Upper lobe of left lung (tissue), 6 donors: ENCODE measurements at regions not wholly inside any gene's neighbourhood (a gene's known extent, or its start where the extent isn't known, plus 50 kb on each side); places are given as distances from the start of the nearest gene placed in this dataset.
"Not testable (repeated sequence)": the region's sequence is repeated elsewhere in the genome, so short reads cannot be mapped to it uniquely, and the experiment has no call there.

ENCODE experiments used
- ATAC-seq, 2 donors: fragments of 200-7000 bp; cut with Tn5 transposase; one replicate each; pipeline ENCODE4 v1.9.1; 2022; ENCODE audit warnings: mild to moderate bottlenecking in 2 of 2, moderate library complexity in 2 of 2; ENCODE audit not compliant: low FRiP score in 2 of 2
- DNase-seq, 2 donors: peaks; one replicate each; pipeline ENCODE4 v3.0.0-alpha.2; 2019 to 2020
- H3K27ac ChIP-seq, 4 donors: fragments of 200-600 bp; sonication (generic); one replicate each; pipeline ENCODE4 v1.5.1; 2016 to 2019
- H3K27me3 ChIP-seq, 4 donors: fragments of 200-600 bp; sonication (generic); one replicate each; pipeline ENCODE4 v1.5.1; 2017 to 2019
- H3K36me3 ChIP-seq, 4 donors: fragments of 200-600 bp; sonication (generic); one replicate each; pipeline ENCODE4 v1.5.1; 2016 to 2019
- H3K4me1 ChIP-seq, 4 donors: fragments of 200-600 bp; sonication (generic); one replicate each; pipeline ENCODE4 v1.5.1; 2018 to 2019
- H3K4me3 ChIP-seq, 4 donors: fragments of 200-600 bp; sonication (generic); one replicate each; pipeline ENCODE4 v1.5.1; 2017 to 2019; ENCODE audit warnings: mild to moderate bottlenecking in 2 of 4, moderate library complexity in 1 of 4
- H3K9me3 ChIP-seq, 4 donors: fragments of 200-600 bp; sonication (generic); one replicate each; pipeline ENCODE4 v1.5.1; 2018 to 2019
- CTCF ChIP-seq, 6 experiments: fragments of 450-650 bp in 4 of 6; fragments of 200-600 bp in 2 of 6; sonication (generic) in 2 of 6; IDR thresholded peaks; one replicate each; pipeline ENCODE4 v1.5.1; 2016 to 2019; ENCODE audit warnings: antibody characterized with exemption in 6 of 6
- EP300 ChIP-seq, 4 donors: sonication (generic); formaldehyde crosslinking; IDR thresholded peaks; one replicate each; pipeline ENCODE4 v1.5.1; 2017; ENCODE audit warnings: antibody characterized with exemption in 4 of 4, control low read depth in 2 of 4
- POLR2A ChIP-seq, 4 donors: fragments of 450-650 bp; IDR thresholded peaks; one replicate each; pipeline ENCODE4 v1.5.1; 2016 to 2017; ENCODE audit warnings: antibody characterized with exemption in 4 of 4, mild to moderate bottlenecking in 2 of 4
- POLR2AphosphoS5 ChIP-seq, 2 donors: sonication (generic); formaldehyde crosslinking; IDR thresholded peaks; one replicate each; pipeline ENCODE4 v1.5.1; 2017; ENCODE audit warnings: antibody characterized with exemption in 2 of 2
- WGBS, 2 donors: methylation state at CpG; one replicate each; pipeline ENCODE4 v1.1.5; 2017 to 2018; 5-methylcytosine and 5-hydroxymethylcytosine counted together
- donor health status: DM: no; HTN: no; CAD: no; lungs with moderate emphysema.
- donor health status: DM: no; HTN: yes; CAD: no; lungs with severe emphysema.

- no peaks in the 10 kb centered on the region for H3K4me1 ChIP-seq
- WGBS, 2 donors = 30 to 47% methylated on average over 2 of the region's 2 CpGs
- H3K36me3 ChIP-seq = no peaks in the 10 kb centered on the region
- no peak overlapping the region for H3K27ac ChIP-seq
- H3K9me3 ChIP-seq = no peaks in the 10 kb centered on the region
- H3K27me3 ChIP-seq = no peaks in the 10 kb centered on the region
- ATAC-seq (no peak), DNase-seq (no peak)
- no peak overlapping the region for H3K4me3 ChIP-seq
- TF ChIP-seq POLR2AphosphoS5 (IDR thresholded peaks at IDR 0.05) (no peak), CTCF (IDR thresholded peaks at IDR 0.05) (no peak), POLR2A (IDR thresholded peaks at IDR 0.05) (no peak), EP300 (IDR thresholded peaks at IDR 0.05) (no peak)
Measured at GRCh38 chr5:129271308-129271707, 176.8 kb downstream of the ISOC1 start.

GRCh38 chr5:129284010-129284409 lies 176.1 kb upstream of the ADAMTS19 start:
- Histone ChIP-seq H3K4me3 (no peak overlapping the region), H3K27ac (no peak overlapping the region), H3K27me3 (no peaks in the 10 kb centered on the region), H3K4me1 (no peaks in the 10 kb centered on the region), H3K36me3 (no peaks in the 10 kb centered on the region), H3K9me3 (no peaks in the 10 kb centered on the region)
- 98 to 100% methylated on average over 2 of the region's 2 CpGs for WGBS, 2 donors
- ATAC-seq = no peak
- no peak for DNase-seq
- TF ChIP-seq POLR2A (IDR thresholded peaks at IDR 0.05) (no peak), EP300 (IDR thresholded peaks at IDR 0.05) (no peak), CTCF (IDR thresholded peaks at IDR 0.05) (no peak), POLR2AphosphoS5 (IDR thresholded peaks at IDR 0.05) (no peak)

- H3K9me3 ChIP-seq, H3K27ac ChIP-seq, ATAC-seq, H3K27me3 ChIP-seq, DNase-seq, H3K4me1 ChIP-seq, H3K4me3 ChIP-seq, H3K36me3 ChIP-seq: not testable (repeated sequence)
- WGBS, 2 donors = 74 to 85% methylated on average over 5 of the region's 5 CpGs
Measured at GRCh38 chr5:129294216-129294615, 165.9 kb upstream of the ADAMTS19 start.

GRCh38 chr5:129306725-129307124 lies 153.4 kb upstream of the ADAMTS19 start:
- no peaks in the 10 kb centered on the region for H3K36me3 ChIP-seq
- DNase-seq (peak in 1 of 2 donors; percentile 2), ATAC-seq (no peak)
- TF ChIP-seq EP300 (IDR thresholded peaks at IDR 0.05) (no peak), CTCF (IDR thresholded peaks at IDR 0.05) (no peak), POLR2AphosphoS5 (IDR thresholded peaks at IDR 0.05) (no peak), POLR2A (IDR thresholded peaks at IDR 0.05) (no peak)
- H3K4me3 ChIP-seq = no peak overlapping the region
- 90 to 100% methylated on average over 3 to 6 of the region's 6 CpGs for WGBS, 2 donors
- no peak overlapping the region for H3K27ac ChIP-seq
- H3K4me1 ChIP-seq = no peaks in the 10 kb centered on the region
- no peaks in the 10 kb centered on the region for H3K27me3 ChIP-seq
- peaks cover 0 to 34% (median 13%) of the 10 kb centered on the region in 4 donors for H3K9me3 ChIP-seq

- Histone ChIP-seq H3K4me1 (no peaks in the 10 kb centered on the region), H3K4me3 (no peak overlapping the region), H3K27me3 (no peaks in the 10 kb centered on the region), H3K27ac (no peak overlapping the region), H3K9me3 (peaks cover 0 to 30% (median 0%) of the 10 kb centered on the region in 4 donors), H3K36me3 (no peaks in the 10 kb centered on the region)
- DNase-seq = no peak
- ATAC-seq = peak; percentile 34 to 39
- TF ChIP-seq POLR2AphosphoS5 (IDR thresholded peaks at IDR 0.05) (no peak), POLR2A (IDR thresholded peaks at IDR 0.05) (no peak), CTCF (IDR thresholded peaks at IDR 0.05) (no peak), EP300 (IDR thresholded peaks at IDR 0.05) (no peak)
- WGBS, 2 donors = 60 to 89% methylated on average over 1 to 3 of the region's 3 CpGs
Measured at GRCh38 chr5:129322968-129323367, 137.1 kb upstream of the ADAMTS19 start.
